TTC549 (cell line): ENCODE measurements at regions not wholly inside any gene's neighbourhood (a gene's known extent, or its start where the extent isn't known, plus 50 kb on each side); places are given as distances from the start of the nearest gene placed in this dataset.
"Not testable (repeated sequence)": the region's sequence is repeated elsewhere in the genome, so short reads cannot be mapped to it uniquely, and the experiment has no call there.

ENCODE experiments used
- FAIRE-seq: peaks from 2 replicates; lab custom pipeline; 2012; peaks lifted over from hg19 to GRCh38; lab: Jason Lieb, UNC

DNA sequence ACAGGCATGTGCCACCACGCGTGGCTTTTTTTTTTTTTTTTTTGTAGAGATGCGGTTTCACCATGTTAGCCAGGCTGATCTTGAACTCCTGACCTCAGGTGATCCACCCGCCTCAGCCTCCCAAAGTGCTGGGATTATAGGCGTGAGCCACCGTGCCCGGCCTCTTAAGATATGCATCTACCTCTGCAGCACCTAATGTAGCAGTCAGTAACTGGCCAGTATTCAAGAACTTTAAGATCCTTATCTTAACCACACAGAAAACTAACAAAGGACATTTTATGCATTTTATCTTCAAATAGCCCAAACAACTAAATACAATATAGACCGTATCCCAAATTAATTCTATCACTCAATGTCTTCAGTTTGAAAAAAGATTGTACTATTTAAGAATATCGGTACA is 618.7 kb downstream of the TLE1 start:
- FAIRE-seq, result no peak

DNA sequence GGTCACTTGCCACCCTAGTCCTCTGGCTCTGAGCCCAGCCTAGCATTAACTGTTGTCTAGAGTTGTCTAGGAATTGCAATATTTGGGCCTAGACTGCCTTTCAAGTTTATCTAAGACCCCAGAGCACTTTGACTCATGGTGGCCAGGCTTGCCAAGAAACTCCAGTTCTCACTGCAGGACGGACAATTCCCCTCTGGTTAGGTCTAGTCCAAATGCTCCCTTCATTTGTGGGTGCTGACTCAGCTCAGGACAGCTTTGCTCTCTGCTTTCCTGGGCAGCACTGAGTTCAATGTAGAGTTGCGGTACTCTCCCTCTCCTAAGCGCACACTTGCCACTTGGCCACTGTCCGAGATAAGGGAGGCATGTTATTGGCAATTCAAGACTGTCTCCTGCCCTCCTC is 619.4 kb downstream of the TLE1 start:
- no peak for FAIRE-seq

DNA sequence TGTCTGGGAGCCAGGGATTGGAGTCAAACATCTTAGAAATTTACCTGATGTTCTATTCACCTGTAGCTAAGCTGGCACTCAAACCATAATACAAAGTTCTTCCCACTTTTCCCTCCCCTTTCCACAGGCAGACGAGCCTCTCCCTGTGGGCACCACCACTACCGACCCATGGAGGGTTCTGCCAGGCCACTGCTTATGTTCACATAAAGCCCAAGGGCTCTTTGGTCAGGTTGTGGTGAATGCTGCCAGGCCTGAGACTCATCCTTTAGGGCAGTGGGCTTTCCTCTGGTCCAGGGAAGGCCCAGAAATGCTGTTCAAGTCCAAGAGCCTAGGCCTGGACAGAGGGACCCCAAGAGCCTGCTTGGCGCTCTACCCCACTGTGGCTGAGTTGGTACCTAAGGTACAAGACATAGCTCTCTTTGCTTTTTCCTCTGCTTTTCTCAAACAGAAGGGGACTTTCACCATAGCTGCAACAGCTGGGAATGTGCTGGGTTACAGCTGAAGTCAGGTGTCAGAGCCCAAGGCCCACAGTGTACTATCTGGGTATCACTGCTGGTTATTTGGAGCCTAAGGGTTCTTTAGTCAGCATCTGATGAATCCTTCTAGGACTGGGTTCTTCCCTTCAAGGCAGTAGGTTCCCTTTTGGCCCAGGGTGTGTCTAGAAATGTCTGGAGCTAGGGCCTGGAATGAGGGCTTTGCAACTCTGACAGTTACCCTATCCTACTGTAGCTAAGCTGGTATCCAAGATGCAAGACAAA is 620.1 kb downstream of the TLE1 start:
- FAIRE-seq, result no peak

DNA sequence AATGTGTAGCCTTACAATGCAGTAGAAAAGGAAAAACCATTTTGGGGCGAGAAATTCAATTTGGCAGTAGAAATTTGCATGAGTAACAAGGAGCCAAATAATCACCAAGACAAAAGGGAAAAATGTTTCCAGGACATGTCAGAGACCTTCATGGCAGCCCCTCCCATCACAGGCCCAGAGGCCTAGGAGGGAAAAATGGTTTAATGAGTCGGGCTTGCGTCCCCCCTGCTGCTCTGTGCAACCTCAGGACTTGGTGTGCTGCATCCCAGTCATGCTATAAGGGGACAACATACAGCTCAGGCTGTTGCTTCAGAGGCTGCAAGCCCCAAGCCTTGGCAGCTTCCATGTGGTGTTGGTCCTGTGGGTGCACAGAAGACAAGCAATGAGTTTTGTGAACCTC is 626.4 kb downstream of the TLE1 start:
- not testable (repeated sequence) for FAIRE-seq

DNA sequence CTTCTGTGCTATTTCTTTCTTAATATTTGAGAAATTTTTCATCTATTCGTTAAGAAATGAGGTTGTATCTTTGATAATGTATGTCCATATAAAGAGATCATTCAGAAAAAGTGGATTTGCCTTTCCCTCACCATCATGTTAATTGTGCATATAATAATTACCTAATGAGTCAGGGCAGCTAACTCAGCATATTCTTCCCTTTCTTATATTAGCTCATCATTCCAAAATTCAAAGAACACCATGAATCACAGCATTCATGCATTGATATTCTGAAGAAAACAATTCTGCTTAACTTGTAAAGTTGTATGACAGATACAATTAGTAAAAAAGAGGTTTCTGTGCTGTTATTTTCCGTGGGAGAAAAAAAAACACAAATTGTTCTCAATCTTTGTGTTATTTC is 630.6 kb downstream of the TLE1 start:
- no peak for FAIRE-seq

DNA sequence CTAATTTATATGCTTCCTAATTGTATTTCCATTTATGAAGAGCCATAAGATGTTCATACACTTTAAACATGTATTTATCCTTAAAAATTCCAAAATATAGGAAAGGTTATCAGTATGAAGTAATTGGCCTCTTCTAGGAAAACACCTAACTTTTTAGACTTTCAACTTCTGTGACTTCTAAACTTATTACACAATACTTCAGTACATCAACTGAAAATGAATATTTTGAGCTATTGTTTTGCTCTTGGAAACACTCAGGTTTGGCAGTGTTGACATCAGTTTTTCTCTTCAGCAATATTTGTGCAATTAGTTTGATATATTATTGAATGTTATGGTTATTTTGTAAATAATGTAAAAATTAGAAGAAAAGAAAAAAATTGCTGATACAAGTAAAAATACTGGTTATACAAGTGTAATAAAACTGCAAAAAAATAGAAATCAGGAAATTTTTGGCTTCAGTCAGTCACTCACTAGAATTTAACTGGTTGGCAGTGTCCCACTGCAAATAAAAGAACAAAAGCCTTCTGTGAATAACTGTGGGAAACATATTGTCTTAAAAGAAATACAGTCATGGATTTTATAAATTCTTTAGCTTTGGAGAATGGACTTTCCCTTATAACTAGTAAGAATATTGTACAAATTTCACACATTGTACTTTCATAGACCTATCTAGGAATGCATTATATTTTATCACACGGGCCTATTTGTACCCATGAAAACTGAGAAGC is 635.9 kb downstream of the TLE1 start:
- no peak for FAIRE-seq

DNA sequence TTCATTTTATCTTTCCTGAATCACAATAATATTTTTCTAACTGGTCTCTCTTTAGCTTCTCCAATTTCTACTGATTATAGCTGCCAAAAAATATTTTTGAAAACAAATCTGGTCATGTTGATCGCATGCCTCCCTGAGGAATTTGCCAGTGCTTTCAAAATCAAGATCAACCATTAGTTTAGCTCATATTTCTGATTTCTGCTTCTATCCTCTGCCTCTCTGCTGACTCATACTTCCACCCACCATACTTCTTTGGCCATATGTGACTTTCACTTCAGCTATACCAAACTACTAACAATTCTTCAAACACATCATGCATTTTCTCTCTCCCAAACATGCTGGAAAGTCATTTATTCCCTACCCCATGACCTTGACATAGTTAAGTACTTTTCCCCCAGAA is 636.5 kb downstream of the TLE1 start:
- no peak for FAIRE-seq

DNA sequence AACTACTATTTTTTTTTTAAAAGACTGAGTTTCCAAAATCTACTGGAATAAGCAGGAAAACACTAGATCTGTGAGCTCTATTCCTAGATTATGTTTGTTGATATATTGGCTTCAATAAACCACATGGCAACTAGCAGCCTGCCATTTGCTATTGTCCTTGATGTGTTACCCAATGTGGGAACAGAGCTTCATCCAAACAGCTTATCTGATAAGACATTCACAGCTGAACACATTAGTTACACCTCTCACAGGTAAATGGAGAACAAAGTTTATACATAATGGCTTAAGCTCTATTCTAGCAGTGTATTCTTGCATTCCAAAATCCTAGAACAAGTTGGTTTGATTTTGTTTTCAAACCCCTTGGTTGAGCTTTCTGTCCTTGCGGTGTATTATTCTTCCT is 642.1 kb downstream of the TLE1 start:
- no peak for FAIRE-seq

DNA sequence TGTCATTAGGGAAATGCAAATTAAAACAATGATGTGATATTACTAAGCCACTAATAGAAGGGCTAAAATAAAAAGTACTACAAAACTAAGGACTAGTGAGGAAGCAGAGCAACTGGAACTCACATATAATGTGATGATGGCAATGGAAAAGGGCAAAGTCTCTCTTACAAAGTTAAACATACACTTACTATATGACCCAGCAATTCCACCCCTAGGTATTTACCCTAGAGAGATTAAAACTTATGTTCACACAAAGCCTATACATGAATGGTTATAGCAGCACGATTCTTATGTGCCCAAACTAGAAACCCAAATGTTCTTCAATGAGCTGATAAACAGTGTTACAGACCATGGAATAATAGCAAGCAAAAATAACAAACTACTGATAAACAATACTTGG is 643.7 kb downstream of the TLE1 start:
- no peak for FAIRE-seq

DNA sequence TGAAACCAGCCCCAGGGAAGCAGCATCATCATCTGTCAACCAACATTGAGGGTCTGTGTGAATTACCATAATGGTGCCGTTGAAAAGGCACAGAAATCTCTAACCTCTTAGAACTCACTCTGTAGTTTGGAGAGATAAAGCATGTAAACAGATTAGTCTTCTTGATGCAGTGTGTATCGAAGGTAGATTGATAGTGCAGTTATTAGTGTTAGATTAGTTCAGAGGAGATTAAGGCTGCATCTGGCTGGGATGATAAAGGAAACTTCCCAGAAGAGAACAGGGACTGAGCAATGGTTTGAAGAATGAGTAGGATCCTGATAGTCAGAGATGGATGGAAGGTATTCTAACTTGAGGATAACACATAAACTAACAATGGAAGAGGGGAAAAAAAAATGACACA is 651.5 kb downstream of the TLE1 start:
- FAIRE-seq, result no peak

DNA sequence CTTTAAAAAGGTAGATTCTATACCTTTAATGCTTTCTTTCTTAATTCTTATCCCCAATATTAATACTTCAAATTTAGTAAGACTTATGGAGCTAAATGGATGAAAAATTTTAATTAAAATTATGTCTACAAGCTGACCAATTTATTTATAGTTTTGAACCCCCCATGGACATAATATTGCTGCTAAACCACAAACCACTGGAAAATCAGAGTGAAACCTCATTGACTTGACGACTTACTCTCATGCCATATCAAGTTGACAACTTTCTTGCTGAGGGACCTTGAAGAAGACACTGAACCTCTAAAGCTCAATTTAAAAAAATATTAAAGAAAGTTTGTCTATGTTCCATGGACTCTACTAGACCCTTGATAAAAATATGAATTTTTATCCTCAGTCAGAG is 653.7 kb downstream of the TLE1 start:
- no peak for FAIRE-seq

DNA sequence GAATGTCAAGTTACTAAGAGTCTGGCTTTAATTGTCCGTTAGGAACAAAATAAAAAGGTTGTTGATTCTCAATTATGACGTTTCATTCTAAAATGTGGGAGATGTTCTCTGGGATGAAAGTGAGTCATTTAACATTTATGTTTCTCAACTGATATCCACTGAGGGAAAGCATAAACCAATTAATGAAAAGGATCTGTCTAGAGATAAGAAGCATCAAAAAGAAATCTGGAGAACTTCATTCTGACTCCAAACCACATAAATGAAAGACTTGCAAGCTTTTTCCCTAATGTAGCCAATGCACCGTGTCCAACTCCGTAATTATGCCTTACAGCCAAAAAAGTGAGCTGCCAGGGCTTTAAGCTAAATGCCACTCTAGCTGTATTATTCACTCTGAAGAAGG is 654.2 kb downstream of the TLE1 start:
- FAIRE-seq, result no peak

DNA sequence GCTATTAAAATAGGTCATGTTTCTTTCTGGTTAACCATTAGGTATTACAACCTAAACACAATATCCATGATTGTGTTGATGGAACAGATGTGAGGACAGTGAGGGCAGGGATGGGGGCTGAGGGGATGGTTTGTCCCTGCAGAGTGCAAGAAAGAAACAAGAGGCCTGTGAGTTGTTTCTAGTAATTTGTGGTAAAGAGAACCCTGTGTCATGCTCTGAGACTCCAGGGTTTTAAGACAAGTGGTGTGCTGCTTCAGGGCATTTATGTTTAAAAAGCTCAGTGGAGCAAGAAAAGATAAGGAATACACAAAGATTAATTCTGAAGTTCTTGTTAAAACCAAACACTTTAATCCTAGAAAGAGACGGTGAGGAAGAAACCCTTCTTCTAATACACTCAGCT is 656.5 kb downstream of the TLE1 start:
- no peak for FAIRE-seq

DNA sequence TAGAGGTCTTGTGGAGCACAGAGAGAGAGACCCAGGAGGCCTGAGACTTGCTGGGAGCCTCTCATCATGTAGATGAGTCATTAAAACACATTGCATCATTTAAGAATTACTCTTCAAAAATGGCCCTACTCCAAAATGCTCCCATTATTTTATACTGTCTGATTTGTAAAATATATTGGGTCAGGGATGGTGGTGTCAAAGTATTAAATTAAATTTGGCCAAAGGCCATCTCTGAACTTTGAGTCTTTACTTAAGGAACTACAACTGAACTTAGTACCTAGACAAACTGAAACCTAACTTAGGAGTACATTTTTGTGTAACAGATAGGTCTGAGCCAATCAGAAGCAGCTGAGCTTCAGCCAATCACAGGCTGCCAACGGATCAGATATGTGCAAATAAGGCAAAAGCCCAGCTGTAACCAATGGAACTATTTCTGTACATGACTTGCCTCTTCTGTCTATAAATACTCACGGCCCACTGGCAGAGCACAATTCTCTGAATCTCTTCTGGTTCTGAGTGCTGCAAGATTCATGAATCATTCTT is 657.2 kb downstream of the TLE1 start:
- no peak for FAIRE-seq

DNA sequence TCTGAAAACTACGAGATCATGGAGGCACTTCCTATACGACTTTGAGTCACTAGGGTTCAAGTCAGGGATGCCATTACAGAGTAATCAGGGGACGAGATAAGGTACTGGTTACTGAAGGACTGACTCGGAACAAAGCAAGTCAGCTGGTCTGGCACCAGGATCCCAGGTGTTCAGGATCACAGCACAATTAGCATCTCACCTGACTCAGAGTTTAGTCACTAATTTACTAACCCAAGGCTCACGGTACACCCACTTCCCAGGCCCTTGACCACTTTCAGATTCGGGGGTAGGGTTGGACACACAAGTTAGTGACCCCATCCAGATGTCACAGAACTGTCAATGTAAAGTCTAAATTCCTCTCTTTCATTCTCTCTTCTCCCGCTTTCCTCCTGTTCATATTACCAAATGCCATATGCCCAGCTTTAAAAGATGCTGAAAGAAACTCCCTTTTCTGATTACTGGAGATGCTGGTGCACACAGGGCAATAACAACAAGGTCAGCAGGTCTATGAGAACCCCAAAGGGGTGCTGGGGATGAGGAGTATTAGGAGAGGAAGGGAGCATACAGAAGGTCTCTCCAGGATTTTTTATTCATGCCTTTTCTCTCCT is 657.8 kb downstream of the TLE1 start:
- no peak for FAIRE-seq

DNA sequence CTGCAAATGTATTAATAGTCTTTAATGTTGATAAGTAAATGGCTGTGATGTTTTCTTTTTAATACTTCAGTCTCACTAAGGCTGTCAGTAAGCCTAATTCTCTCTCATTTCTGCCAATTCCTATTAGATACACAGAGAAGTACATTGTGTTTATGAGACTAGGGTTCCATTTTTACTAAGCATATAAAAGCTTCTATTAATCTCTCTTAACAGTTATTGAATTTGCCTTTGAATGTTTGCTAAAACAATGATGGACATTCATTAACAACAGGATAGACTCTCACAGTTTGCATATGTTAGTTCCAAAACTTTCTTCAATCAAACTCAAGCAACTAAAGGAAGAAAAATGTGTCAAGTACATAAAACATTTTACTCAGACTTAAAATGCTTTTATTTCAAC is 659.3 kb downstream of the TLE1 start:
- FAIRE-seq, result no peak

DNA sequence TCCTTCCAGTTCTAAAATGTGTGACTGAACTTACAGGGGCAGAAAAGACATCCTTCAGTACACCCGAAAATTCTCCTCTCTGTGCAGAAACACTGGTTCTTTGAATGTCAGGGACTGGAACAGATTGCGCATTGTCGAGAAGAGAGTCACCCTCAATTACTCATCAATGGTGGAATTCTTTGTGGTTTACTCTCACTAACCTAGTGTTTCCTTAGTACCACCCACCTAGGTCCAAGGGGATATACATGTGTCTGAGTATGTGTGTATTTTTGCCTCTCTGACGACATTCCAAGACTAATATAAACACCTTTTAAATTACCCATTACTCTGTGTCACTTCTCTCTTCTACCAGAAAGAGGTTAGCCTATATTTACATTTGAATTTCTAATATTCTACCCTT is 660.8 kb downstream of the TLE1 start:
- no peak for FAIRE-seq

DNA sequence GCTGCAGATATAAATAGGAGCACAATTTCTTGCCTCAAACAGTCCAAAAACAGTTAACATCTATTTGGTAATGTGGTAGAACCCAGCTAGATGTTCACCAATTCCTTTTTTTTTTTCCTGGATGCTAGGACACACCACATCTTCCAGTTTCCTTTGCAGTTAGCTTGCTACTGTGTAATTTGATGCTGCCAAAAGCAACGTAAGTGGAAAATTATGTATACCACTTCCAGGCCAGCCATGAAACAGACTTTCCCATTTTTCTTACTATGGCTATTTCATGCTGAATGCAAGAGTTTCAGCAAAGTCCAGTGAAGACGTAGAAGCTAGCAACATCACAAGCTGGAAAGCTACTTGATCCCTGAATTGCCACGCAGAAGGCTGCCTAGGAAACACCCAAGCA is 667.2 kb downstream of the TLE1 start:
- no peak for FAIRE-seq

DNA sequence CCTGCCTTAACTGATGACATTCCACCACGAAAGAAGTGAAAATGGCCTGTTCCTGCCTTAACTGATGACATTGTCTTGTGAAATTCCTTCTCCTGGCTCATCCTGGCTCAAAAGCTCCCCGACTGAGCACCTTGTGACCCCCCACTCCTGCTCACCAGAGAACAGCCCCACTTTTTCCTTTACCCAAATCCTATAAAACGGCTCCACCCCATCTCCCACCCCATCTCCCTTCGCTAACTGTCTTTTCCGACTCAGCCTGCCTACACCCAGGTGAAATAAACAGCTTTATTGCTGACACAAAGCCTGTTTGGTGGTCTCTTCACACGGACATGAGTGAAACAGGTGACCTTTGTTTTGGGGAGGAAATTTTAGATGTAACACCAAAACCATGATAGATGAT is 674.4 kb downstream of the TLE1 start:
- not testable (repeated sequence) for FAIRE-seq

DNA sequence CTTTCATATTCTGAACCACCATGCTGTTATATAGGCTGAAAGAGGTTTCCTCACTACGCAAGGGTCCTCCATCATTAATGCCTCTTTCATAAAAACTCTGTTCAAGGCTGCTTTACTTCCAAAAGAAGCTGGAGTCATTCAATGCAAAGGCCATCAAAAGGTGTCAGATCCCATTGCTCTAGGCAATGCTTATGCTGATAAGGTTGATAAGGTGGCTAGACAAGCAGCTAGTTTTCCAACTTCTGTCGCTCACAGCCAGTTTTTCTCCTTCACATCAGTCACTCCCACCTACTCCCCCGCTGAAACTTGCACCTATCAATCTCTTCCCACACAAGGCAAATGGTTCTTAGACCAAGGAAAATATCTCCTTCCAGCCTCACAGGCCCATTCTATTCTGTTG is 676.2 kb downstream of the TLE1 start:
- not testable (repeated sequence) for FAIRE-seq

DNA sequence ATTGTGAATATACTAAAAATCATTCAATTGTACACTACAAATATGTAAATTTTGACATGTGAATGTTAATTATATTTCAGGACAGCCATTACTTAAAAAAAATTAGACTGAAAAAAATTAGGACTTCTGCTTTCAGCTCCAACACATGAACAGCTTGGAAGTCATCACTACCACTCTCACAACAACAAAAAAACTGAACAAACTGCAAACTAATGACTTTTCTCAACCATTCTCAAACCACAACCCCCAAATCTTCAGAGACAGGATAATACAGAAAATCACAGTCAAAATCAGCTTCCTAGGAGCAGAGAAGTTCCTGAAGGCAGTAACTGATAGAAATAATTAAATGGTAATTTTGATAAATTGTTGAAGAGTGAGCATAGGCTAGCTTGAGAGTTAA is 686.4 kb downstream of the TLE1 start:
- no peak for FAIRE-seq

DNA sequence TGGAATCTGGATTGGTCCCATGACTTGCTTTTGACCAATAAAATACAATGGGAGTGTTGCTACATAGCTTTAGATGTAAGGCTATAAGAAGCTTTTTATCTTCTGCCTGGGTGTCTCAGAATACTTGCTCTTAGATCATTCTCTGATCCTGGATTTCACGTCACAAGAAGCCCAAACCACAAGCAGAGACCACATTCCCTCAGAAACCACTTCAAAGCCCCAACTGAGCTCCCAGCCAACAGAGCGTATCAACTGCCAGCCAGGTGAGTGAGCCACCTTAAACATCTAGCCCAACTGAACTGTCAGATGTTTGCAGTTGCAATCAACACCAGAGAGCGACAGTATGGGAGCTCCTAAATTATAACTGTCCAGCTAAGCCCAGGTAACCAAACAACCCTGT is 687.1 kb downstream of the TLE1 start:
- FAIRE-seq, result no peak

DNA sequence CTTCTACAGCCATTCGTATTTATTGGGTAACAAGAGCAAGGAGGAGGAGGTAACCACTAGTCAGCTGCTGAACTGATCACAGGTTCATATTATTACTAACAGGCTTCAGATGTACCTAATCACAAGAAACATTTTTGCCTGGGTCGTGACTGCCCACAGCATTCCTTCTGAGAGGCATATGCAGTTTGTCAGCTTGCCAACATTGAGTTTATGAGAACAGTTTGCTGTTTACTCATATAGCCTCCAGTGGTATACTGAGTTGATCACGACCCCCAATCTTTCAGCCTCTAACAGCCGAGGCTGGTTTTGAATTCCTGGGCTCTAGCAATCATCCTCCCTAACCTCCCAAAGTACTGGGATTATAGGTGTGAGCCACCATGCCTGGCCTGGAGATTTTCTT is 693.6 kb downstream of the TLE1 start:
- FAIRE-seq, result no peak
